GM12878 (cell line): ENCODE measurements at regions not wholly inside any gene's neighbourhood (a gene's known extent, or its start where the extent isn't known, plus 50 kb on each side); places are given as distances from the start of the nearest gene placed in this dataset.
"Not testable (repeated sequence)": the region's sequence is repeated elsewhere in the genome, so short reads cannot be mapped to it uniquely, and the experiment has no call there.

ENCODE experiments used
- CHD2 ChIP-seq: IDR thresholded peaks from 2 replicates; pipeline ENCODE4 v1.6.1; 2011; ENCODE audit warnings: low read depth, low read length, improper control_type of control experiment, borderline replicate concordance
- EGR1 ChIP-seq, 2 experiments: IDR thresholded peaks; 1 replicate in 1 of 2; 2 replicates in 1 of 2; pipeline ENCODE4 v1.6.1; 2011 to 2012; ENCODE audit warnings: low read depth in 2 of 2, low read length in 2 of 2, borderline replicate concordance in 1 of 2, mild to moderate bottlenecking in 1 of 2, moderate library complexity in 1 of 2
- EP300 ChIP-seq, 2 experiments: fragments of 150-350 bp in 1 of 2; IDR thresholded peaks; 2 replicates each; pipeline ENCODE4 v1.6.1; 2011 to 2012; ENCODE audit warnings: low read depth in 2 of 2, low read length in 2 of 2, borderline replicate concordance in 1 of 2, improper control_type of control experiment in 1 of 2, inconsistent platforms in 1 of 2; ENCODE audit not compliant: control insufficient read depth in 1 of 2
- EZH2 ChIP-seq: IDR thresholded peaks from 2 replicates; pipeline ENCODE4 v1.6.1; 2012; ENCODE audit warnings: low read depth, mild to moderate bottlenecking, control low read depth, inconsistent platforms, low read length, borderline replicate concordance; ENCODE audit not compliant: control insufficient read depth
- POLR2AphosphoS5 ChIP-seq: IDR thresholded peaks from 2 replicates; pipeline ENCODE4 v1.6.1; 2011; ENCODE audit warnings: mild to moderate bottlenecking, low read length, inconsistent platforms
- RAD51 ChIP-seq: fragments of 450-650 bp; IDR thresholded peaks from 2 replicates; pipeline ENCODE4 v1.6.1; 2016; ENCODE audit warnings: moderate library complexity, mild to moderate bottlenecking, inconsistent platforms
- SIX5 ChIP-seq: IDR thresholded peaks from 2 replicates; pipeline ENCODE4 v1.6.1; 2011; ENCODE audit warnings: mild to moderate bottlenecking, low read depth, low read length, moderate library complexity; ENCODE audit not compliant: severe bottlenecking
- SREBF2 ChIP-seq: IDR thresholded peaks from 2 replicates; pipeline ENCODE4 v1.6.1; 2012; ENCODE audit warnings: mild to moderate bottlenecking, low read length
- TF ChIP-seq, protein P1 (sequence below), 3 experiments: IDR thresholded peaks in 2 of 3; conservative IDR thresholded peaks in 1 of 3; 2 replicates each; pipeline ENCODE4 v1.5.1; 2011; ENCODE audit warnings: low read depth in 3 of 3, low read length in 3 of 3, mild to moderate bottlenecking in 3 of 3, control low read depth in 2 of 3, moderate library complexity in 2 of 3, inconsistent platforms in 1 of 3, mixed read lengths in 1 of 3; ENCODE audit not compliant: control insufficient read depth in 2 of 3, insufficient read depth in 1 of 3; ENCODE audit errors: extremely low read depth in 1 of 3
- TF ChIP-seq, protein P2 (sequence below): fragments of 450-650 bp; IDR thresholded peaks from 2 replicates; pipeline ENCODE4 v1.6.1; 2018; ENCODE audit warnings: mild to moderate bottlenecking, low read depth, moderate library complexity; ENCODE audit not compliant: partially characterized antibody

- not testable (repeated sequence) for TF ChIP-seq SIX5; EP300 (IDR thresholded peaks at IDR 0.05; ENCODE audit: borderline replicate concordance in 1 of 2, control insufficient read depth in 1 of 2, low read depth in 2 of 2, low read length in 2 of 2); EZH2; SREBF2; POLR2AphosphoS5; EGR1 (IDR thresholded peaks at IDR 0.05; ENCODE audit: borderline replicate concordance in 1 of 2, low read depth in 2 of 2, low read length in 2 of 2); CHD2; RAD51
- TF ChIP-seq, protein P1, sequence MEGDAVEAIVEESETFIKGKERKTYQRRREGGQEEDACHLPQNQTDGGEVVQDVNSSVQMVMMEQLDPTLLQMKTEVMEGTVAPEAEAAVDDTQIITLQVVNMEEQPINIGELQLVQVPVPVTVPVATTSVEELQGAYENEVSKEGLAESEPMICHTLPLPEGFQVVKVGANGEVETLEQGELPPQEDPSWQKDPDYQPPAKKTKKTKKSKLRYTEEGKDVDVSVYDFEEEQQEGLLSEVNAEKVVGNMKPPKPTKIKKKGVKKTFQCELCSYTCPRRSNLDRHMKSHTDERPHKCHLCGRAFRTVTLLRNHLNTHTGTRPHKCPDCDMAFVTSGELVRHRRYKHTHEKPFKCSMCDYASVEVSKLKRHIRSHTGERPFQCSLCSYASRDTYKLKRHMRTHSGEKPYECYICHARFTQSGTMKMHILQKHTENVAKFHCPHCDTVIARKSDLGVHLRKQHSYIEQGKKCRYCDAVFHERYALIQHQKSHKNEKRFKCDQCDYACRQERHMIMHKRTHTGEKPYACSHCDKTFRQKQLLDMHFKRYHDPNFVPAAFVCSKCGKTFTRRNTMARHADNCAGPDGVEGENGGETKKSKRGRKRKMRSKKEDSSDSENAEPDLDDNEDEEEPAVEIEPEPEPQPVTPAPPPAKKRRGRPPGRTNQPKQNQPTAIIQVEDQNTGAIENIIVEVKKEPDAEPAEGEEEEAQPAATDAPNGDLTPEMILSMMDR (IDR thresholded peaks at IDR 0.05 in 2 of 3, conservative IDR thresholded peaks at IDR 0.05 in 1 of 3; ENCODE audit: control insufficient read depth in 2 of 3, extremely low read depth in 1 of 3, insufficient read depth in 1 of 3, low read depth in 3 of 3, low read length in 3 of 3), result not testable (repeated sequence)
- TF ChIP-seq, protein P2, sequence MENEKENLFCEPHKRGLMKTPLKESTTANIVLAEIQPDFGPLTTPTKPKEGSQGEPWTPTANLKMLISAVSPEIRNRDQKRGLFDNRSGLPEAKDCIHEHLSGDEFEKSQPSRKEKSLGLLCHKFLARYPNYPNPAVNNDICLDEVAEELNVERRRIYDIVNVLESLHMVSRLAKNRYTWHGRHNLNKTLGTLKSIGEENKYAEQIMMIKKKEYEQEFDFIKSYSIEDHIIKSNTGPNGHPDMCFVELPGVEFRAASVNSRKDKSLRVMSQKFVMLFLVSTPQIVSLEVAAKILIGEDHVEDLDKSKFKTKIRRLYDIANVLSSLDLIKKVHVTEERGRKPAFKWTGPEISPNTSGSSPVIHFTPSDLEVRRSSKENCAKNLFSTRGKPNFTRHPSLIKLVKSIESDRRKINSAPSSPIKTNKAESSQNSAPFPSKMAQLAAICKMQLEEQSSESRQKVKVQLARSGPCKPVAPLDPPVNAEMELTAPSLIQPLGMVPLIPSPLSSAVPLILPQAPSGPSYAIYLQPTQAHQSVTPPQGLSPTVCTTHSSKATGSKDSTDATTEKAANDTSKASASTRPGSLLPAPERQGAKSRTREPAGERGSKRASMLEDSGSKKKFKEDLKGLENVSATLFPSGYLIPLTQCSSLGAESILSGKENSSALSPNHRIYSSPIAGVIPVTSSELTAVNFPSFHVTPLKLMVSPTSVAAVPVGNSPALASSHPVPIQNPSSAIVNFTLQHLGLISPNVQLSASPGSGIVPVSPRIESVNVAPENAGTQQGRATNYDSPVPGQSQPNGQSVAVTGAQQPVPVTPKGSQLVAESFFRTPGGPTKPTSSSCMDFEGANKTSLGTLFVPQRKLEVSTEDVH, result not testable (repeated sequence)
Observed at GRCh38 chr2:158885018-158885678, 83.3 kb upstream of the TANC1 start.
